Muscle of leg (tissue), 3 donors: ENCODE measurements at regions not wholly inside any gene's neighbourhood (a gene's known extent, or its start where the extent isn't known, plus 50 kb on each side); places are given as distances from the start of the nearest gene placed in this dataset.

Experiments used
- DNase-seq: peaks from one replicate; pipeline ENCODE4 v3.0.0; 2013
- H3K27ac ChIP-seq: one replicate; pipeline ENCODE4 v1.5.1; 2013; ENCODE audit warnings: mild to moderate bottlenecking, low read length, control low read depth
- H3K27me3 ChIP-seq: one replicate; pipeline ENCODE4 v1.6.1; 2013; ENCODE audit warnings: low read length; ENCODE audit not compliant: control insufficient read depth, insufficient read depth
- H3K36me3 ChIP-seq: one replicate; pipeline ENCODE4 v1.6.1; 2013; ENCODE audit warnings: low read length; ENCODE audit not compliant: control insufficient read depth, insufficient read depth
- H3K4me1 ChIP-seq: one replicate; pipeline ENCODE4 v1.6.1; 2013; ENCODE audit warnings: low read length; ENCODE audit not compliant: control insufficient read depth, insufficient read depth
- H3K4me3 ChIP-seq: one replicate; pipeline ENCODE4 v1.5.1; 2013; ENCODE audit warnings: low read length, control low read depth
- H3K9me3 ChIP-seq: replicated peaks from 2 replicates; pipeline ENCODE4 v1.6.1; 2013; ENCODE audit warnings: low read depth, low read length; ENCODE audit not compliant: control insufficient read depth
- WGBS: methylation state at CpG from one replicate; pipeline ENCODE4 v1.1.5; 2013; ENCODE audit warnings: missing lambda C conversion rate; ENCODE audit not compliant: insufficient coverage; 5-methylcytosine and 5-hydroxymethylcytosine counted together

DNA sequence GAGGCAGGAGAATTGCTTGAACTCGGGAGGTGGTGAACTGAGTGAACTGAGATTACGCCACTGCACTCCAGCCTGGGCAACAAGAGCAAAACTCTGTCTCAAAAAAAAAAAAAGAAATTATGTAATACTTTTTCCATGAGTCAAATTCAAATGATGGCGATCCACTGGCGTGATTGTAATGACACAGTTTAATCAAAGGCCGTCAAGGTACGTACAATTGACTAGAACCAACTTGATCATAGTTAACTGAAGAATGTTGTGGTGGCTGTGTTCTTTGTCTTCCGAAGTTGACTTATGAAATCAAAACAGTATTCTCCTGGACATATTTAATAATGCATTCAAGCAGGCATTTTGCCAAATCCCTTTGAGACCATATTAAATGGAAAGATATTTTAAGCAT, 318.6 kb upstream of the FAT1 start:
- H3K4me3 ChIP-seq: no peak overlapping the region
- no peaks in the 10 kb centered on the region for H3K27me3 ChIP-seq
- H3K9me3 ChIP-seq: no peaks in the 10 kb centered on the region
- no peaks in the 10 kb centered on the region for H3K4me1 ChIP-seq
- no peak for DNase-seq
- no peak overlapping the region for H3K27ac ChIP-seq
- no peaks in the 10 kb centered on the region for H3K36me3 ChIP-seq
- no CpG with 5 or more reads among the region's 7 CpGs for WGBS

DNA sequence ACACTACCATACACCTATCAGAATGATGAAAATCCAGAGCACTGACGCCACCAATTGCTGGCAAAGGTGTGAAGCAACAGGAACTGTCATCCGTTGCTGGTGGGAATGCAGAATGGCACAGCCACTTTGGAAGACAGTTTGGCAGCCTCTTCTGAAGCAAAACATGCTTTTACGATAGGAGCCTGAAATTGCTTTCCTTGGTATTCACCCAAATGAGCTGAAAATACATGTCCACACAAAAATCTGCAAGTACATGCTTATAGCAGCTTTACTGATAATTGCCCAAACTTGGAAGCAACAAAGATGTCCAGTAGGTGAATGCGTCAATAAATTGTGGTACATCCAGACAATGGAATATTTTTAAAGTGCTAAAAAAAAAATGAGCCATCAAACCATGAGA, 322.8 kb upstream of the FAT1 start:
- no peak overlapping the region for H3K4me3 ChIP-seq
- no peak overlapping the region for H3K27ac ChIP-seq
- no peaks in the 10 kb centered on the region for H3K36me3 ChIP-seq
- no peaks in the 10 kb centered on the region for H3K27me3 ChIP-seq
- 63% methylated on average over 3 of the region's 4 CpGs for WGBS
- no peaks in the 10 kb centered on the region for H3K4me1 ChIP-seq
- no peaks in the 10 kb centered on the region for H3K9me3 ChIP-seq
- no peak for DNase-seq

GRCh38 chr4:187059021-187059420, 335.4 kb upstream of the FAT1 start:
- H3K9me3 ChIP-seq: no peaks in the 10 kb centered on the region
- DNase-seq: no peak
- H3K27me3 ChIP-seq: no peaks in the 10 kb centered on the region
- H3K36me3 ChIP-seq: no peaks in the 10 kb centered on the region
- 94% methylated on average over 7 of the region's 9 CpGs for WGBS
- no peak overlapping the region for H3K4me3 ChIP-seq
- no peak overlapping the region for H3K27ac ChIP-seq
- H3K4me1 ChIP-seq: no peaks in the 10 kb centered on the region

DNA sequence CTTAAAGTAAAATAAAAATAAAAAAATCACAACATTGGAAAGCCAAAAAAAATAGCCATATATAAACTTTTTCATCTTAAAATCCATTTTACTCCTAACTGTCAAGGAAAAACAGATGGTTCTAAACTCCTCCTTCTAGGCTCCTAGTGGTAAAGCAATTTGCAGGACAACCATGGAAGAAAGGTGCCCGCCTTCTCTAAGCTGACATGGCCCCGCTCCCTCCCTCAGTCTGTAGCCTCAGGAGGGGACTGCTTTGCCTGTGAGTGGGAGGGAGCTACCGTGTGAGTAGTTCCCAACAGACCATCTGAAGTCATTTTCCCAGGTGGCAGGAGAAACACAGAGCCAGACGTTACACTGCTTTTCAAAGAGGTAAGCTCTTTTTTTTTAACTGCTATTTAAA, 336.2 kb upstream of the FAT1 start:
- WGBS: 17% methylated on average over 1 of the region's 4 CpGs
- no peak overlapping the region for H3K27ac ChIP-seq
- no peaks in the 10 kb centered on the region for H3K36me3 ChIP-seq
- no peaks in the 10 kb centered on the region for H3K9me3 ChIP-seq
- DNase-seq: peak; percentile 24
- no peaks in the 10 kb centered on the region for H3K4me1 ChIP-seq
- no peak overlapping the region for H3K4me3 ChIP-seq
- no peaks in the 10 kb centered on the region for H3K27me3 ChIP-seq

DNA sequence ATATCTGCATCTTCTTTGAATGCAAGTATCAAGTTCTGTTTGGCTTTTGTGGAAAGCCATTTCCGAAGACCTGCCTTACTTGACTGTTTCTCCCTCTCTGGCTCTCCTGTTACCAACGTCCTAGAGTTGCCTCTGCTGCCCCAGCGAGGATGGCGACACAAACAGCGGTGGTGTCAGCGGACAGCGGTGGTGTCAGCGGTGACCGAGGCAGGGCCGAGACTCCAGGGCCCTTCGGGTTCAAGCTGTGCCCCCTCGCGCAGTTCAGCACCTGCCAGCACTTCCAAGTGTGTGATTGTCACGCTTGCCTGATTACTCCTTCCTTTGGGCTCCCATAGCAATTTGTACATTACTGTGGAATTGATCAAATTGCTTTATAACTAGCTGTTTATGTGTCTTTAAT, 336.9 kb upstream of the FAT1 start:
- no peak for DNase-seq
- Histone ChIP-seq H3K36me3 (no peaks in the 10 kb centered on the region), H3K4me3 (no peak overlapping the region), H3K4me1 (no peaks in the 10 kb centered on the region), H3K9me3 (no peaks in the 10 kb centered on the region), H3K27me3 (no peaks in the 10 kb centered on the region), H3K27ac (no peak overlapping the region)
- 80% methylated on average over 12 of the region's 14 CpGs for WGBS

- no peaks in the 10 kb centered on the region for H3K36me3 ChIP-seq
- 90% methylated on average over 26 of the region's 26 CpGs for WGBS
Measured at GRCh38 chr4:187063251-187063650, 339.6 kb upstream of the FAT1 start.

DNA sequence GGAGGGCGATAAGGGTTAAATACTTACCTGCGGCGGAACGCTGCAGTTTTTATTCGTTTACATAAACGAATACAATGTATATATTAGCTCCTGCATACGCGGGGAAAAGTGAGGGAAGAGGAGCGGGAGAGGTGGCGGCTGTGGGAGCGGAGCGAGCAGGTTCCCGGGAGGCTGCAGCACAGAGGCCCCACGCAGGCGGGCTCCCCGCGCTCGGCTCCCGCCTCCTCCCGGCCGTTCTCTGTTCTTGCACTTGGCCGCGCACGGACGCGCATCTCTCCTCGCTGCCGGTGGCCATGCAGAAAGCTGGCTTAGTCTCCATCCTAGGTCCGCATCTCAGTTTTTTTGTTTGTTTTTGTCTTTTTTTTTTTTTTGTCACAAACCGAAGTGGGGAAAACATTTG, 340.4 kb upstream of the FAT1 start:
- WGBS: 94% methylated on average over 29 of the region's 30 CpGs
- H3K4me3 ChIP-seq: no peak overlapping the region
- H3K4me1 ChIP-seq: no peaks in the 10 kb centered on the region
- H3K27ac ChIP-seq: no peak overlapping the region
- H3K9me3 ChIP-seq: no peaks in the 10 kb centered on the region
- no peaks in the 10 kb centered on the region for H3K36me3 ChIP-seq
- no peaks in the 10 kb centered on the region for H3K27me3 ChIP-seq
- DNase-seq: no peak

More at GRCh38 chr4:187063251-187063650, 339.6 kb upstream of the FAT1 start:
- Histone ChIP-seq H3K4me3 (no peak overlapping the region), H3K27ac (no peak overlapping the region), H3K4me1 (no peaks in the 10 kb centered on the region), H3K27me3 (no peaks in the 10 kb centered on the region), H3K9me3 (no peaks in the 10 kb centered on the region)
- no peak for DNase-seq

DNA sequence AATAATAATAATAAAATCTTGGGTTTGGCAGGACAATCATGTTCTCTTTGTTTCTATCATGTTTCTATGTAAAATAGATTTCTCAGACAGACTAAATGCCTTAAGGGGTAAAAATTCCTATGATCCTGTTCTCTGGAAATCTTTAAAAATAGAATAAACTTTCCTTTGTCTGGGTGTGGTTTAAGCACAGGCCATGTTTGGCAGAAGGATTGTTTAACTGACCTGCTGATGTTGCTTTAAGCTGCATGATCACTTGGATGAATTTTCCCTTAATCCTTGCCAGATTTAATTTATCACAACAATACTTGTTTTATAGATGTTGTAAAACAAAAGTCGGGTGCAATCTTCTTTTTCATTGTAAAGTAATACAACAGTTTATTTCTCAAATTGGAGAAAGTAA, 341.7 kb upstream of the FAT1 start:
- no CpG with 5 or more reads among the region's 1 CpG for whole genome bisulfite sequencing
- Histone ChIP-seq H3K27me3 (no peaks in the 10 kb centered on the region), H3K4me3 (no peak overlapping the region), H3K4me1 (peaks cover 3% of the 10 kb centered on the region), H3K36me3 (no peaks in the 10 kb centered on the region), H3K27ac (peak overlapping the region; percentile 53), H3K9me3 (no peaks in the 10 kb centered on the region)
- DNase-seq: peak; percentile 93

DNA sequence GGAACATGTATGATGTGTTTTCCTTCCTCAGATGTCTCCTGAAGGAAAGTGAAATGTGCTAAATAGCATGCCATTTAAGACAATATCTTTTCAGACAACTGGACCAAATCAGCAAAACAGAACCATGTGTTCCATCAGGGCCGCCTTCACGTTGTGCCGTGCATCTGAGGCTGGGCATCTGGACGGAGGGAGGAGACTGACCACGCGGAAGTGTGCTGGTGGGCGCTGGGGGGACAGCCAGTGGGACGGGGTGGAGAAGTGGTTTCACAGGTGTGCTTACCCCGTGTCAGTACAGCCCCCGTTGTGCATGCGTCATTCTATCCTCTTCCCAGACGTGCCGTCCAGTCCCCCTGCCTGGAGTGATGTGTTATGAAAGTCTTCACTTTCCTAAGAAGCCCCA, 342.1 kb upstream of the FAT1 start:
- peaks cover 3% of the 10 kb centered on the region for H3K4me1 ChIP-seq
- DNase-seq: peak; percentile 35
- no peaks in the 10 kb centered on the region for H3K36me3 ChIP-seq
- no peaks in the 10 kb centered on the region for H3K9me3 ChIP-seq
- no peak overlapping the region for H3K4me3 ChIP-seq
- 40% methylated on average over 6 of the region's 13 CpGs for WGBS
- H3K27me3 ChIP-seq: no peaks in the 10 kb centered on the region
- H3K27ac ChIP-seq: peak overlapping the region; percentile 53

GRCh38 chr4:187069398-187069797, 345.7 kb upstream of the FAT1 start:
- DNase-seq: peak; percentile 37
- no peaks in the 10 kb centered on the region for H3K36me3 ChIP-seq
- 43% methylated on average over 10 of the region's 10 CpGs for WGBS

DNA sequence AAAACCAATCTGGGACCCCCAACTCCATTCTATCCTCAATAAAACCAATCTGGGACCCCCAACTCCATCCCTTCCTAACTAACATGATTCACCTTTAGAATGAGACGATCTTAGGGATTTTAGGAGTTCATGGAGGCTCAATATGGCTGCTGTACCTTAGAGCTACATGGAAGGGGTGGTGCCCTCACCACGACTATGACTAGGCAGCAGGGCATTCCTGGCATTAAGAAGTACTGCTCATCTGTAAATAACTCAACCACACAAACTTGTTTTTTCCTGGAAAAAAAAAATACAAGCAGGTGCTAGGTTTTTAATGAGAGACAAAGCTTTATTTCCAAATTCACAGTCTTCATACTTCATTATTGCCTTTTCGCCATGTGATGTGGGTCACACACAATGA, 346.5 kb upstream of the FAT1 start:
- DNase-seq: no peak
- no CpG with 5 or more reads among the region's 3 CpGs for WGBS

More at GRCh38 chr4:187069398-187069797, 345.7 kb upstream of the FAT1 start:
- Histone ChIP-seq H3K27ac (no peak overlapping the region), H3K27me3 (no peaks in the 10 kb centered on the region), H3K9me3 (no peaks in the 10 kb centered on the region), H3K4me1 (peaks cover 12% of the 10 kb centered on the region), H3K4me3 (no peak overlapping the region)

More for the DNA sequence above, 346.5 kb upstream of the FAT1 start:
- Histone ChIP-seq H3K9me3 (no peaks in the 10 kb centered on the region), H3K27ac (no peak overlapping the region), H3K4me1 (peaks cover 12% of the 10 kb centered on the region), H3K27me3 (no peaks in the 10 kb centered on the region), H3K4me3 (no peak overlapping the region), H3K36me3 (no peaks in the 10 kb centered on the region)
